ENCODE measurements at regions not wholly inside any gene's neighbourhood (a gene's known extent, or its start where the extent isn't known, plus 50 kb on each side); places are given as distances from the start of the nearest gene placed in this dataset.

DNA sequence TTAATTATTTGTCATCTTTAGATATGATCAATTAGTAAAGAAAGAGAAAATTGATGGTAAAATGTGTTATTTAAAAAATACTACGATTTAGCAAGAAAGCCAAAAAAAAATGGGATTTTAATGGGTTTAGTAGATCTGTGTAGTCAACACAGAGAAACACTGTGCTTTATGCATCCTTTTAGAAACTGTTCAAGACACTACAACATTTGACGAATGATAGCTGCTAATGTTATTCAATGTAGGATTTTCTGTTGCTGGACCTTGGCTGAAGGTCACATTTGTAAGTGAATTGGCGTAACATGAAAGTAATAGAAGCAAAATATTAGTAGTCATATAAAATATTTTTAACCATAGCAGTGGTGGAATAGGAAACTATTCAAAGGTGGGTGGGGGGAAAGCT lies 1293.9 kb downstream of the NCAM2 start:
- no peaks in the 10 kb centered on the region for H3K27me3 ChIP-seq (ENCODE audit: control insufficient read depth in 3 of 3, insufficient read depth in 3 of 3, low read length in 2 of 3)
- 85 to 89% methylated on average over 3 of the region's 3 CpGs for WGBS, 2 donors
- H3K9ac ChIP-seq (ENCODE audit: insufficient read depth in 1 of 2, low read length in 2 of 2): no peak overlapping the region
- no peak overlapping the region for H3K4me3 ChIP-seq
- ATAC-seq (ENCODE audit: insufficient read depth, low FRiP score) (no peak), DNase-seq (no peak)
- no peaks in the 10 kb centered on the region for H3K4me1 ChIP-seq (ENCODE audit: control insufficient read depth in 5 of 5, insufficient read depth in 5 of 5, low read length in 5 of 5)
- H3K36me3 ChIP-seq (ENCODE audit: control insufficient read depth in 4 of 4, insufficient read depth in 4 of 4, low read length in 4 of 4): no peaks in the 10 kb centered on the region
- no peak overlapping the region for H3K27ac ChIP-seq (ENCODE audit: low read depth in 1 of 2, low read length in 1 of 2)
- TF ChIP-seq, protein P1, sequence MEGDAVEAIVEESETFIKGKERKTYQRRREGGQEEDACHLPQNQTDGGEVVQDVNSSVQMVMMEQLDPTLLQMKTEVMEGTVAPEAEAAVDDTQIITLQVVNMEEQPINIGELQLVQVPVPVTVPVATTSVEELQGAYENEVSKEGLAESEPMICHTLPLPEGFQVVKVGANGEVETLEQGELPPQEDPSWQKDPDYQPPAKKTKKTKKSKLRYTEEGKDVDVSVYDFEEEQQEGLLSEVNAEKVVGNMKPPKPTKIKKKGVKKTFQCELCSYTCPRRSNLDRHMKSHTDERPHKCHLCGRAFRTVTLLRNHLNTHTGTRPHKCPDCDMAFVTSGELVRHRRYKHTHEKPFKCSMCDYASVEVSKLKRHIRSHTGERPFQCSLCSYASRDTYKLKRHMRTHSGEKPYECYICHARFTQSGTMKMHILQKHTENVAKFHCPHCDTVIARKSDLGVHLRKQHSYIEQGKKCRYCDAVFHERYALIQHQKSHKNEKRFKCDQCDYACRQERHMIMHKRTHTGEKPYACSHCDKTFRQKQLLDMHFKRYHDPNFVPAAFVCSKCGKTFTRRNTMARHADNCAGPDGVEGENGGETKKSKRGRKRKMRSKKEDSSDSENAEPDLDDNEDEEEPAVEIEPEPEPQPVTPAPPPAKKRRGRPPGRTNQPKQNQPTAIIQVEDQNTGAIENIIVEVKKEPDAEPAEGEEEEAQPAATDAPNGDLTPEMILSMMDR (IDR thresholded peaks at IDR 0.05; ENCODE audit: control extremely low read depth, extremely low read depth): no peak
- peaks cover 0 to 6% (median 1%) of the 10 kb centered on the region in 4 donors for H3K9me3 ChIP-seq (ENCODE audit: control insufficient read depth in 4 of 4, insufficient read depth in 3 of 4, low read length in 3 of 4)

DNA sequence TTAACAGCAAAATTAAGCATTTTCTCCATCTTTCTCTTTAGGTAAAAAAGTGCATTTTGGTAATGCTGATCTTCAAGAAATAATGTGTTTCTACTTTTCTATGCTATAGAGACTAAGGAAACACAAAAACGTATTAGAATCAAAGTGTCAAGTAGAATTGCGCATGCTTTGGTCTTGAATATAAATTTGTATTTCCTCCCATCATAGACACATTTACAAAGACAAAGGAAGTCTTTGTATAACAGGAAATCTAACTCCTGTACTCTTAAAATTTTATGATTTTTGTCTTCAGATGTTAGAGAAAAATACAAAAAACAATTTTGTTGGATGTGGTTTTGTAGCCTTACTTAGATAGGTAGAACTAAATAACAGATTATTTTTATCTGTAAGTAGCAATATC lies 1299.4 kb downstream of the NCAM2 start:
- 57 to 62% methylated on average over 2 of the region's 2 CpGs for WGBS, 2 donors
- Histone ChIP-seq H3K27ac (ENCODE audit: low read depth in 1 of 2, low read length in 1 of 2) (no peak overlapping the region), H3K4me3 (no peak overlapping the region), H3K9me3 (ENCODE audit: control insufficient read depth in 4 of 4, insufficient read depth in 3 of 4, low read length in 3 of 4) (peaks cover 0 to 2% (median 0%) of the 10 kb centered on the region in 4 donors), H3K27me3 (ENCODE audit: control insufficient read depth in 3 of 3, insufficient read depth in 3 of 3, low read length in 2 of 3) (no peaks in the 10 kb centered on the region), H3K9ac (ENCODE audit: insufficient read depth in 1 of 2, low read length in 2 of 2) (no peak overlapping the region), H3K4me1 (ENCODE audit: control insufficient read depth in 5 of 5, insufficient read depth in 5 of 5, low read length in 5 of 5) (no peaks in the 10 kb centered on the region), H3K36me3 (ENCODE audit: control insufficient read depth in 4 of 4, insufficient read depth in 4 of 4, low read length in 4 of 4) (no peaks in the 10 kb centered on the region)
- TF ChIP-seq, protein P1 (IDR thresholded peaks at IDR 0.05; ENCODE audit: control extremely low read depth, extremely low read depth): no peak
- no peak for DNase-seq
- no peak for ATAC-seq (ENCODE audit: insufficient read depth, low FRiP score)

DNA sequence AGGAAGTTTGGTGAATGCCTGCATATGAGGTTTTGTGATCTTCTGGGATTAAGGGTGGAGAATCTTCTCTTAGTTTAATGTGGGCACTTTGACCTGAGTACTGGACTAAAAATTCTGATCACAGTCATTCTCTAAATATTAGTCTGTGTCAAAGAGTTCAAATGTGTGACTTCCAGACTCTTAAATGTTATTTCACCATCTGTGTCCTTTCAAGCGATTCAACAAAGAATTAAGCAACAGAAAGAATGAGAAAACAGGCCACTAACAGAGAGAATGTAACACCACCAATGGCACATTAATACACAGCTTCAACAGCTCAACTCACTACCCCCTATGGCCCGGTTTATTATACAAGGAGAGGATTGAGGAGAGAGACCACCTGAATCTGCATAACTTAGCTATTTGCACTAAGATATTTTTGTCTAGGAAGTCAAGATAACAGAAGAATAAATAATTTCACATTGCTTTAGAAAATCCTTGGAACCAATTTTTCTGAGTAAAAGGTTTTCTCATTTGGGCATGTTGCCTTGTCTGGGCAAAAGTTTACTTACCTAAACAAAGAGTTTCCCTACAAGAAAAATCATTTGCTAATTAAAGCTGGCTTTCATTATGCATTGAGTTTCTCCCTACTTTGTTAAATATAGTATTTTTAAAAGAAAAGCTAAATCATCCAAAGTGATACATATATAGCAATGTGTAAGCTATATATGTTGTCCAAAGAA lies 1313.7 kb downstream of the NCAM2 start:
- H3K36me3 ChIP-seq (ENCODE audit: control insufficient read depth in 4 of 4, insufficient read depth in 4 of 4, low read length in 4 of 4): no peaks in the 10 kb centered on the region
- no peak overlapping the region for H3K9ac ChIP-seq (ENCODE audit: insufficient read depth in 1 of 2, low read length in 2 of 2)
- H3K4me3 ChIP-seq: no peak overlapping the region
- WGBS, 2 donors: 81 to 85% methylated on average over 2 of the region's 2 CpGs
- no peak for DNase-seq
- TF ChIP-seq, protein P1 (IDR thresholded peaks at IDR 0.05; ENCODE audit: control extremely low read depth, extremely low read depth): no peak
- no peak overlapping the region for H3K27ac ChIP-seq (ENCODE audit: low read depth in 1 of 2, low read length in 1 of 2)
- no peaks in the 10 kb centered on the region for H3K27me3 ChIP-seq (ENCODE audit: control insufficient read depth in 3 of 3, insufficient read depth in 3 of 3, low read length in 2 of 3)
- no peaks in the 10 kb centered on the region for H3K4me1 ChIP-seq (ENCODE audit: control insufficient read depth in 5 of 5, insufficient read depth in 5 of 5, low read length in 5 of 5)
- ATAC-seq (ENCODE audit: insufficient read depth, low FRiP score): no peak
- H3K9me3 ChIP-seq (ENCODE audit: control insufficient read depth in 4 of 4, insufficient read depth in 3 of 4, low read length in 3 of 4): no peaks in the 10 kb centered on the region

DNA sequence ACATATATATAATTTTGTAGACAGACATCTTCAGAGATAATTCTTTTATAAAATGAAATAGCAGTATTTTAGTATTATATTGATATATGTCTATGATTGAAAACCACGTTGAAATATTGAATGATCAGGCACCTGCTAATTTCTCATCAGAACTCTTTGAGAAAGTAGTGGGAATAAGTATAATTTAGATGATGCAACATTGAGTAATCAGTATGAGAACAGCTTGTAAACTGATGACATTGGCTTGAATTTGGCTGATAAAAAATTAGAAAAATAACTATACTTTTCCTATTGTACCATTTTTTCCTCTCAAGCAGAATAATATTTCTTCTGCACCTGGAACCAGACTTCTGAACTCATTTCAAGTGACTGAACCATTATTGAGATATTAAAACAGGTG lies 1316.8 kb downstream of the NCAM2 start:
- Histone ChIP-seq H3K4me3 (no peak overlapping the region), H3K9me3 (ENCODE audit: control insufficient read depth in 4 of 4, insufficient read depth in 3 of 4, low read length in 3 of 4) (no peaks in the 10 kb centered on the region), H3K27ac (ENCODE audit: low read depth in 1 of 2, low read length in 1 of 2) (no peak overlapping the region), H3K36me3 (ENCODE audit: control insufficient read depth in 4 of 4, insufficient read depth in 4 of 4, low read length in 4 of 4) (no peaks in the 10 kb centered on the region), H3K9ac (ENCODE audit: insufficient read depth in 1 of 2, low read length in 2 of 2) (no peak overlapping the region), H3K4me1 (ENCODE audit: control insufficient read depth in 5 of 5, insufficient read depth in 5 of 5, low read length in 5 of 5) (no peaks in the 10 kb centered on the region), H3K27me3 (ENCODE audit: control insufficient read depth in 3 of 3, insufficient read depth in 3 of 3, low read length in 2 of 3) (no peaks in the 10 kb centered on the region)
- 74 to 77% methylated on average over 1 of the region's 1 CpG for WGBS, 2 donors
- ATAC-seq (ENCODE audit: insufficient read depth, low FRiP score): no peak
- DNase-seq: no peak
- TF ChIP-seq, protein P1 (IDR thresholded peaks at IDR 0.05; ENCODE audit: control extremely low read depth, extremely low read depth): no peak

Measured in lung (tissue), 11 donors.